Middle frontal gyrus (tissue), 1 donor: ENCODE measurements at regions not wholly inside any gene's neighbourhood (a gene's known extent, or its start where the extent isn't known, plus 50 kb on each side); places are given as distances from the start of the nearest gene placed in this dataset.
"Not testable (repeated sequence)": the region's sequence is repeated elsewhere in the genome, so short reads cannot be mapped to it uniquely, and the experiment has no call there.

ENCODE experiments used
- DNase-seq: peaks from one replicate; pipeline ENCODE4 v3.0.0-alpha.2; 2015; ENCODE audit warnings: low spot score; ENCODE audit errors: extremely low spot score

DNA sequence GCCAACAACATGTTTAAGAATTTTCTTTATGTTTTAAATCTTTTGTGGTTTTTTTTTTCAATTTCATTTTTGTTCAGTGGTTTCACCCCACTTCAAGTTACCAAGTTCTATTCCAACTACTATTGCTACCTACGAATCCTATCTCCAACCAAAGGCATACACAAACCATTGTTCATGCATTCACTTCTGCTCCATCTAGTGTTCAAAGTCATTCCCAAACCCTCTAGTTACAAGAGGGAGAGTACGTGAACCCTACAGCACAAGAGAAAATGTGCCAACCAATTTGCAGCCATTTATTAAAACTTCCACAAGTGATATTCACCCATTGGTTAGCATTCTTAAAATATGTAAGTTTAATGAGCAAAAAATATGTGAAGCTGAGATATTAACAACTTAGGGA lies 295.1 kb upstream of the KYNU start:
- DNase-seq, result no peak

DNA sequence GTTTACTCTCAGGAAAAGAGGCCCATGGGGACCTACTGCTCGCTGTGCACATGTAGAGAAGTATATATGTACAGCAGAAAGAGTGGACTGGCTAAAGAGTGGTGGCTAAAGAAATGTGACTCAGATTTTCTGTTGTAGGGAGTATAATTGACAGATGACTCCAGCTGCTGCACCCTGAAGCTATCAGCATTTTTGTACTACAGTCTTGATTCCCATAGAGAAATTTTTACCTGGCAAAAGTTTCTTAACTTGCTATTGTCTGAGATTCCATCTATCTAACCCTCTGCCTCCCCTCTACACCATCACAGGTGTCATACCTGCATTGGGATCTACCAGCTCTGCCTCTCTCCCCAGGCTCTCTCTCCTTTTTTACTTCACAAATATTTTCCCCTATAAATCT lies 296.0 kb upstream of the KYNU start:
- no peak for DNase-seq

DNA sequence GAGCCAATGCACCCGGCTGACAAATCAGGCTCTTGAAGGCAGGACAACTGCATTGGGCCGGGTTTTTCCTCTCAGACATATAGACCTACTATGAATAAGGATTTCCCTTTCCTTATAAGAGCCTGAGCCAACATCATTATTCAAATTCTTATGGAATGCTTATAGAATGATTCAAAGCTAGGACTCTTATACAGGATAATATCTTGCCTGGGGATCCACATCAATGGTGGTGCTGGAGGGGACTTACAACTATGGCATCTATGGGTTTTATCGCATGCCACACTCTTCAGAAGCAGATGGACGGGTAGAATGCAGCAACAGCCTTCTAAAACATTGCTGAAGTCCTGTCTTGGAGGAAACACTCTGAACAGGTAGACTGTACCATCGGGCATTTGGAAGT lies 296.8 kb upstream of the KYNU start:
- DNase-seq, result no peak

DNA sequence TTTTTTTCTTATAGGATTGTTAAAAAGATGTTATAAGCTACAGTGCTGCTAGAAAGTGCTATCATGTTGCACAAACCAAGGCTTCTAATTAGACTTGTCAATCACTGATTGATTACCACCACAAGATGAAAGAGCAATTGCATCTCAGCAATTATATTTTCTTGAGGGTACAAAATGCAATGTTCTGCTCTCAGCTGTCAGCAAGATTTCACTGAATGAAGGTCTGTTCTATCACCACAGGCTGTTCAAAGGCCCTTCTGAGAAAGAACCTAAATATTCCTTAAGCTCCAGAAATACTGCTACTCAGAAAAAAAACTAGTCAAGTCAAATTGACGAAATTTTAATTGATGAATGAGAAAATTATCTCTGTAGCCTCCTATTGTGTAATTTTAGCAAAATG lies 301.9 kb upstream of the KYNU start:
- no peak for DNase-seq

DNA sequence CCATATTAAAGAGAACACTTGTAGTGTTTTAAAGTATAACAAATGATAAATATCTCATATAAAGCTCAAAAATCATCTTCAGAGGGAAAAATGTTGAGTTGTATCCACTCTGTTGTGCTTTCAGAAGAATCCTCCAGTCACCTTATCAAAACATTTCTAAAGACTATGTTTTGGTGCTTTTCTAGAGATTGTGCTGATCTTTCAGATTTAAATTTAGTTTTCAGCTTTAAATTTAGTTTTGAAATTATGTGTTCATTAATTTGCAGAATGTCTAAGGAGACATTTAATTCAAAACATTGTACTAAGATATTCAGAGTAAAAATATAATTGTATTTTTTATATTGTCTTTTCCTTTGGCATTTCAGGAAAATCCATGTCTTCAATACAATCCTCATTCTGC lies 303.1 kb upstream of the KYNU start:
- no peak for DNase-seq

DNA sequence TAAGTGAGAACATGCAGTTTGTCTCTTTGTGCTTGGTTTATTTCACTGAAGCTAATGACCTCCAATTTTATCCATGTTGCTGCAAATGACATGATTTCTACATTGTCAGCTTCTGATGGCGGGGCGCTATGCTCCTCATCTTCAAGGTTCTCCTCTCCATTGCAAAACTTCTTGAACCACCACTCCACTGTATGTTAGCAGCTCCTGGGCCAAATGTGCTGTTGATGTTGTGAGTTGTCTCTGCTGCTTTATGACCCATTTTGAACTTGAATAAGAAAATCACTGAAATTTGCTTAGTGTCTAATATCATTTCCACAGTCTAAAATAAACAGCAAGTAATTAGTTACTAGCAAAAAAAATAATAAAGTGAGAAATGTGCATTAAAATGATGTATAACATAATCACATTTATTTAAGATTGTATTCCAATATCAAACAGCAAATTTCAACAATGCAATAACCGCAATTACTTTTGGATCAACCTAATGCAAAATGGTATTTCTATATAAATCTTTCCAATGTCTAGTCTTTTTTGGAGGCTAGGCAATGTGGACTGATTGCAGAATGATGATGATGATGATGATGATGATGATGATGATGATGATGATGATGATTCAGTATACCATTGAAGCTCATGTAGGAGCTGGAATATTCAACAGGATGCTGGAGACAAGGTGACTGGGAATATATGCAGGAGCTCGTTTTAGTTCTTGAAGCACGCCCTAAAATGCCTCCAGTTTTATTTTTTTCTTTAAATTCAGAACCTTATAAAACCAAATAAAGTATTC lies 304.9 kb upstream of the KYNU start:
- no peak for DNase-seq

DNA sequence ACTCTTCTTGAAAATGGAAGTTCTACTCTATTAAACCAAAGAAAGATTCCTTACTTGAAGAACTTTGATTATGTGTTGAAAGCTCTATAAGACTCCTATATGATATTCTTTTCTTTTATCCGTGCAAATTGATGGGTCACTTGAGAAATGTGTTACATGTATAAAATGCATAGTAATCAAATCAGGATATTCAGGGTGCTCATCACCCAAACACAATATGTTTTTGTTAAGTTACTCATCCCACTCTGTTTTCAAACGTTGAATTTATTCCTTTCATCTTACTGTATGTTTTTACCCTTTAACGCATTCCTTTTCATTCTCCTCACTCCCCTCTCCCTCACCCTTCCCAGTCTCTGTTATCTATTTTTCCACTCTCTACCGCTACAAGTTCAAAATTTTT lies 305.5 kb upstream of the KYNU start:
- no peak for DNase-seq

DNA sequence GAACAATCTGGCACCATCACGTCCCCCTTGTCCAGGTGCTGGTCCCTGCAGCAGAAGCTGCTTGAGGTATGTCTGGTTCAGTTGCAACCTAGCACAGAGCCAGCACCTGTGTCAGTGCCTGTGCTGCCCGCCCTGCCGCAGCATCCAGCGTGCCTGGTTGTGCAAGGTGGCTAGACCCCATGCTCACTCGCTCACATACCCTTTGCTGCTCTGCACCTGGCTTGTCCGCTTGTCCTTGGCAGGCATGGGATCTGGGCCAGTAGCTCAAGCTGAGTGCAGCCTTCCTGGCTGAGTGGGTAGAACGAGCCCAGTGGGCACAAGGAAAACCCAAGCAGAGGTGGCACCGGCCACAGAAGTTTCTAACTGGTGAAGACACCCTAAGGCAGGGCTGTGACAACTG lies 314.6 kb upstream of the KYNU start:
- DNase-seq, result no peak

DNA sequence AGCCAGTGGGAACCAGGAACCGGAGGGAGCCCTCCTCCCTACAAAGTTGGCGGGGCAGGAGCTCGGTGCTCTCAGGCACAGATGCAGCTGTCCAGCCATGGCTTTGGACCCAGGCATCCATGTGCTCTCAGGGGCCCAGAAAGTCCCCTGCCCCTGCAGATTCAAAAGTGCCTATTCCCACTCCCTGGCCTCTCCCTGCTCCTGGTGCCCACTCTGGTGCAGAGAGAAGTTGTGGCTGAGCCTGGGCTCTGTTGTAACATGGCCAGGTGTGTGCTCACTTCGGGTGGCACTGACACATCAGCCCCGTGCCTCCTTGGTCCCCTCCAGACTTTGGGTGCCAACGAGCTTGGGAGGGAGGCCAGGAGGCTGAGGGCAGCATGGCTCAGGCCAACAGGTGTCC lies 315.8 kb upstream of the KYNU start:
- no peak for DNase-seq

DNA sequence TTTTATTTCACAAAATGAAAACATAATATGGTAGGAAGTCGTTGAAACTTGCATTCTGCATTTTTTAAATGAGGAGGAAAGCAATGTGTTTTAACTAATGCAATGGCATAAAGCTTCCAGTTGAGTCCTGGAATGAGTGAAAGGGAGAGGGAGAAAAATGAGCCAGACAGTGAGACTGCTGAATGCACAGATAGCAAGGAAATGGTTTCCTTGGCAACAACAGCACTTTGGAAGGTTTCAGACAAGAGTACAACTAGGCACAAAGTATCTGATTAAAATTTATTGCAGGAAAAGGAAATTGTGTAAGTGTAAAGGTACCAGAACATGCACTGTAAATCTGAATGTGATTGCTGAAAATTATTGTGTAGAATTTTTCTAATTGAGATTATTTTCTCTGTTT lies 320.1 kb upstream of the KYNU start:
- DNase-seq, result no peak

DNA sequence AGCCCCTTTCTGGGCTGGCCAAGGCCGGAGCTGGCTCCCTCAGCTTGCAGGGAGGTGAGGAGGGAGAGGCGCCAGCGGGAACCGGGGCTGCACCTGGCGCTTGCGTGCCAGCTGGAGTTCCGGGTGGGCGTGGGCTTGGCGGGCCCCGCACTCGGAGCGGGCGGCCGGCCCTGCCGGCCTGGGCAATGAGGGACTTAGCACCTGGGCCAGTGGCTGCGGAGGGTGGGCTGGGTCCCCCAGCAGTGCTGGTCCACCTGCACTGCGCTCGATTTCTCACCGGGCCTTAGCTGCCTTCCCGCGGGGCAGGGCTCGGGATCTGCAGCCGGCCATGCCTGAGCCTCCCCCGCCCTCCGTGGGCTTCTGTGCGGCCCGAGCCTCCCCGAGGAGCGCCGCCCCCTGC lies 331.5 kb upstream of the KYNU start:
- DNase-seq, result not testable (repeated sequence)

DNA sequence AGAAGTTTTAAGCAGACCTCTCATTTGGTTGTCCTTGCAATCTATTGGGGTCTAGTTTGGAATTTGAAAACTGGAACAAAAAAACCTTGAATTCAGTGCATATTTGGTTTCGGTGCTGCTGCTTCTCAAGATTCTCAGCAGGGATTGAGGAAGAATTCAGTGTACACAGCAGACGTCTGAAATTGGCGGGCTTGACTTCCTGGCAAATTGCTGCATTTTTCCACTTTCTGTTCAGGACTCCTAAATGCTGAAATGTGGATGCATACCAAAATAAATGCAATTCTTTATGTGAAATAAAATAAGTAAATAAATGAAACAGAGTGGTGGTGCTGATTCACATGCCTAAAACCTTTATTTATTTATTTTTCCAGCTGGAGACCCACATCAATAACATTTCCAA lies 332.4 kb upstream of the KYNU start:
- DNase-seq, result no peak

DNA sequence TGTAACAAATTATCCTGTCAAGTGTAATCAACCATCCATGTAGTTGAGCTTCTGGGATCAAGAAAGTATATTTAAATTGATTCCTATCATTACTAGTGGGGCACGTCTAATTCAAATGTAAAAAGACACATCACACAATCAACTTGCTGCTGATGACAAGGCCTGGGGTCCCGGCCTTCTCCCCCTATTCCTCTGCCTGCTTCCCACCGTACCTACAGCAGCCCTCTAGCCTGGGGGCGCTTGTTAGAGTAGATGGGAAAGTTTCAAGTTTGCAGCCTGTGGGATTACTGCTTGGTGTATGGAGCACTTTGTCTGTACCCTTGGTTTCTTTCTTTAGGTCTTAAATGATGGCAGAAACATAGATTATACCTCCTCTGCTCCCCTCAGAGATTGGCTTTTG lies 333.3 kb upstream of the KYNU start:
- DNase-seq, result no peak

DNA sequence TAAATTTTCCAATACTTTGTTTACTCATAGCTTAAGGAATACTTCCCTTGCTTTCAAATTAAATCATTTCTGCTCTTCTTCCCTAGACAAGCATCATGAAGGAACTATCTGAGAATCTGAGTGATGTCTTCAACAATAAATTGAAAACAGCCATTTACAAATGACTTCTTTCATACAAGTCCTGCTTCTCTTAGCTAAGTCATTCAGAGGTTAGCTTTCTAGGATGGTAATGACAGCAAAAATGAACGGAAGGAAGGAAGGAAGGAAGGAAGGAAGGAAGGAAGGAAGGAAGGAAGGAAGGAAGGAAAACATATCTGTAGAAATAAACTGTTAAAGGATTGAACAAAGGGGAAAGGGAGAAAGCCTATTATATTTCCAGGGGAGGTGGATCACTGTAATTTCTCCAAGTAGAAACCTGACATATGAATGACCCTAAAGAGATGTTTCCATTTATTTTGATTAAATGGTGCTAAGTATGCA lies 335.0 kb upstream of the KYNU start:
- DNase-seq, result no peak

DNA sequence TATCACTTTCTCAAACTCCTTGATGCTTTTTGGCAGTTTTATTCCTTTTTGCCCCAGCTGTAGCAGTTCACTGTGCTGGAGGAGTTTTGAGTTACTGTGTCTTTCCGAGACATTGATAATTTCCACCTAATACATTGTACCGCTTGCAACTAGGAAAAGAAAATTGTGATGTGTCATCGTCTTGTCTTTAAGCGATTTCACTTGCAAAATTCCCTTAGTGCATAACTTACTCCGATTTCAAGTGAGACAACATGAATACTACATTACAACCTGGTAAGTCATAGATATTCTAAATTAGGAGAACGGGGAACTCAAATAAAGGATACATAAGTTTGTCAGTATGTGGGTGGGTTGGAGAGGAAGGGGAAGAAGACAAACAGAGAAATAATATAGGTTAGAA lies 340.5 kb upstream of the KYNU start:
- no peak for DNase-seq

DNA sequence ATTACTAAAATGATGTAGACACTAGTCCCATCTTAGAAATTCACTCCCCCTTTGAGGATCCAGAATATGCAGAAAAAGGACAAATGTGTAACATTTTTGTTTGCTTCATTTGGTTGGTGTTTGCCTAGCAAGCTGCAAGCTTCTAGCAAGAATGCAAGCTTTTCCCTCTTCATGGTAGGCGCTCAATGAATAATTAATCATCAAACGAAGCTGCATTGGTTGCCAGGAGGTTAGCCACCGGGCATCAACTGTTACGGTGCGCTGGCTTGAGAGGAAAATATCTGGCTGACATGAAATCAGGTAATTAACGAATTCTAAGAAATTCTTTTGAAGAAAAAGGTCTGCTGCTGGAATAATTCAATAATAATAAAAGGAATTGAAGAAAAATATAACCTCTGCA lies 341.0 kb upstream of the KYNU start:
- DNase-seq, result no peak

DNA sequence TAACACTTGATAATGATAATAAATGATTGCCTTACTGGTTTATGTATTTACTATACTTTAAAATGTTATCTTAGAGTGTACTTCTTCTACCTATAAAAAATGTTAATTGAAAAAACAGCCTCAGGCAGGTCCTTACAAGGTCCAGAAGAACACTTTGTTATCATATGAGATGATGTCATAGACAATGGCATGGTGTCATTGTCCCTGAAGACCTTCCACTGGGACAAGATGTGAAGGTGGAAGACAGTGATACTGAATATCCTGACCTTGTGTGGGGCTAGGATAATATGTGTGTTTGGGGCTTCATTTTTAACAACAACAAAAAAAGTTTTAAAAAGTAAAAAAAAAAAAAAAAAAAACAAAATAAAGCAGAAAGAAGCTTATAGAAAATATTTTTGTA lies 342.2 kb upstream of the KYNU start:
- no peak for DNase-seq

DNA sequence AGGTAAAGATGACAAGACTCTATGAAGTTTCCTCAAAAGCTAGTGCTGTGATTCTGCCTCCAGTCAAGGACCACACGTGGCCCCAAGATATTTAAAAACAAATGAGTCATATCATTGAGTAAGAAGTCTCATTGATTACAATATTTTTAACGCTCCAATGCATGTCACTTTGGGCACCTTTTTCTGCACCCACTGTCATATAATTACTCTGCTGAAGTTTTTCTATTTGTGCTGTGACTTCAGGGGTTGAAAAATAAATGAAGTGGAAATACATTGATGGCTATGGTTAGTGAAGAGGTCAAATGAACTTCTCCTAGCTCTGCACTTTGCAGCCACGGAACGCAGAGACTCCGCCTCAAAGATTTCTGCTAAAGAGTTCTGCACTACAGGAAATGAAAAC lies 344.3 kb upstream of the KYNU start:
- no peak for DNase-seq

DNA sequence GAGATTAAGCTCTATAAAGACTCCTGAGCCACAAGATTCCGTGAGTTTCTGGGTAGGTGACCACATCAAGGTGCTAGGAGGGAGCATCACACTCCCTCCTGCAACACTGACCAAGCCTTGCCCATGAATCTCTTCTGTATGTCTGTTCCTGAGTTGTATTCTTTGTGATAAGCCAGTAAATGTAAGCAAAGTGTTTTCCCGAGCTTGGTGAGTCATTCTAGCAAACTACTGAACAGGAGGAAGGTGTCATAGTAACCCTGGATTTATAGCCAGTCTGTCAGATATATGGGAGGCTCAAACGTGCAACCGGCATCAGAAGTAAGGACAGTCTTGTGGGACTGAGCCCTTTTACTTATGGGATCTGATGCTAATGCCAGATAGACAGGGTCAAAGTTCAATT lies 346.1 kb upstream of the KYNU start:
- DNase-seq, result no peak

DNA sequence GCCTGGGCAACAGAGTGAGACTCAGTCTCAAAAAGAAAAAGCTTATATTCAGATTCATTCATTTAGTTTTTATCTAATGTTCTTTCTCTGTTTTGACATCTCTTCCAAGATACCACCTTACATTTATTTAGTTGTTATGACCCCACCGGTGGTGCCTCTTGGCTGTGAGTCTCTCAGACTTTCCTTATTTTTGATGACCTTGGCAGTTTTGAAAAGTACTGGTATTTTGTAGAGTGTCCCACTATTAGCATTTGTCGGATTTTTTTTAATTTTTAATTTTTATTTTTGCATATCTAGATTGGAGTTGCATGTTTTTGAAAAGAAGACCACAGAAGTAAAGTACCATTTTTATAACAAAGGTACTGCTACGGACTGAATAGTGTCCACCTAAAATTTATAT lies 351.7 kb upstream of the KYNU start:
- no peak for DNase-seq

DNA sequence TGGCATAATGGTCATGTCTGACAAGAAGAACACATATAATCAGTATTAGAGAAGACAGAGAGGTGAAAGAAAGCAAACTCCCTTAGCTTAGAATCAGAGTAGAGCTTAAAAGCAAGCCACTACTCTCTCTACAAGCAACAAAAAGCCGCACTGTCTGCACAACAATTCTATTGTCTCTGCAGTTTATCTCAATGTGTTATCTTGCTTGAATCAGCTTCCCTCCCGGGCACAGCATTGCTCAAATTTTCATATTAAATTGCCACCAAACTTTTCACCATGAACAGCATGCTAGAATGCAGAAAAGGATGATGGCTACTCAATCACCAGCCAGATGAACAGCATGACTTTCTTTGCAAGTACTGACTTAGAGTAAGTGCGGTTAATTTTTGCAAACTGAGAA lies 356.0 kb upstream of the KYNU start:
- DNase-seq, result no peak

DNA sequence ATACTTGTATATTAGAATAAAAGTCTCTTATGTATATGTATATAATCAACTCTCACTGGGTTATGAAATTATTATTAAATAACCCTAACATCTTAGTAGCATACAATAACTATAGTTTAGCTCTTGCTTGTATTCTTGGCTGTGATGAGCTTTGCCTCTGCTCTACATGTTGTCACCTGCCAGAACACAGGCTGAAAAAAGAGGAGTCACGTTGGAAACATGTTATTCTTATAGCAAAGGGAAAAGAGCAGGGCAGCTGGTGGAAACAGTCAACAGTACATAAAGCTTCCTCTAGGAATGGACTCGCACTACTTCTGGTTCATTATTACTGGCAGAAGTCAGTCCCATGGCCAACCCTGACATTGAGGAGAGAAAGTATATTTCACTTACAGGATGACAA lies 362.0 kb upstream of the KYNU start:
- DNase-seq, result no peak

DNA sequence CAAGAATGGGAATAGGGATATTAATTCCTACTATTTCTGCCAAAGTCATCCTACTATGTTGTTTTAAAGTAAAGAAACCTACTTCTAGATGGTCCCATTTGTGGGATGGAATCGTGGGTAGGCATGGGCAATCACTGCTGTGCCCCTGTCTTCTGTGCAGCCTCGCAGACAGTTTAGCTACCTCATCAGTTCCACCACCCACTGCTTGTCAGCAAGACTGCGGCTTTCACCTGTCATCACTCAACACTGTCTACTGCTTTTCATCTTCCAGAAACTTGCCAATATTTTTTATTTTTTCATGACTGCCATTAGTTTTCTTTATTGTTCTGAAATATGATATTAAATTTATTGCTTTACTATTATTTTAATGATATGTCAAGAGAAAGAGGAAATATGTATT lies 368.1 kb upstream of the KYNU start:
- DNase-seq, result no peak

DNA sequence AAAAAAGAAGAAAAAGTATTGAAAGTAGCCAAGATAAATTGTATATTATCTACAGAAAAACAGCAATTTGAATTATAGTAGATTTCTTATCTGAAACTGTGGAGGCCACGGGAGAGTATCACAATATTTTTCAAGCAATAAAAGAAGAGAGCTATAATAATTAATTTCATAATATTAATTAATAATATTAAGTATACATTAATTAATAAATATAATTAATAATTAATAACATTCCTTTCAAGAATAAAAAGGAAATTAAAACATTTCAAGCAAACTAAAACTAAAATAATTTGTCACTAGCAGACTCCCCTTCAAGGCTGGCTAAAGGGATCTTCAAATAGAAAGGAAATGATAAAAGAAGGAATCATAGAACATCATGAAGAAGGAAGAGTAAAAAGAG lies 372.7 kb upstream of the KYNU start:
- no peak for DNase-seq
